ENCODE measurements at regions not wholly inside any gene's neighbourhood (a gene's known extent, or its start where the extent isn't known, plus 50 kb on each side); places are given as distances from the start of the nearest gene placed in this dataset.

GRCh38 chr5:51829230-51829629 lies 446.0 kb downstream of the ISL1 start:
- Histone ChIP-seq H3K4me1 (ENCODE audit: control insufficient read depth, insufficient read depth, low read length) (no peaks in the 10 kb centered on the region), H3K36me3 (ENCODE audit: control insufficient read depth in 2 of 2, insufficient read depth in 1 of 2, low read length in 2 of 2) (no peaks in the 10 kb centered on the region), H3K4me3 (ENCODE audit: low read depth, low read length) (no peak overlapping the region), H3K9me3 (ENCODE audit: control insufficient read depth, insufficient read depth, low read depth, low read length) (no peaks in the 10 kb centered on the region), H3K27ac (ENCODE audit: extremely low read depth, low read depth, low read length) (no peak overlapping the region)
- CTCF ChIA-PET = no interaction called here
- TF ChIP-seq SCRT1 (tag by site-specific recombination; IDR thresholded peaks at IDR 0.05; ENCODE audit: borderline replicate concordance) (no peak), ZNF596 (tag by site-specific recombination; IDR thresholded peaks at IDR 0.05) (no peak), ZNF26 (tag by site-specific recombination; IDR thresholded peaks at IDR 0.05) (no peak), ZNF548 (tag by site-specific recombination; IDR thresholded peaks at IDR 0.05) (no peak), ZNF610 (tag by site-specific recombination; IDR thresholded peaks at IDR 0.05; ENCODE audit: borderline replicate concordance) (no peak), PATZ1 (tag by site-specific recombination; IDR thresholded peaks at IDR 0.05) (no peak), ZNF335 (tag by site-specific recombination; conservative IDR thresholded peaks at IDR 0.05) (no peak), ZBTB7A (tag by site-specific recombination; IDR thresholded peaks at IDR 0.05; ENCODE audit: low read depth) (no peak), ZNF76 (tag by site-specific recombination; IDR thresholded peaks at IDR 0.05; ENCODE audit: borderline replicate concordance, low read depth) (no peak), MEIS1 (CRISPR knock-in tag; IDR thresholded peaks at IDR 0.05; ENCODE audit: borderline replicate concordance) (no peak), HOXD13 (CRISPR knock-in tag; IDR thresholded peaks at IDR 0.05; ENCODE audit: borderline replicate concordance) (no peak), ZNF221 (tag by site-specific recombination; IDR thresholded peaks at IDR 0.05; ENCODE audit: borderline replicate concordance) (no peak), INSM2 (tag by site-specific recombination; IDR thresholded peaks at IDR 0.05) (no peak), ATF2 (tag by site-specific recombination; IDR thresholded peaks at IDR 0.05; ENCODE audit: low read depth) (no peak), KLF7 (tag by site-specific recombination; IDR thresholded peaks at IDR 0.05; ENCODE audit: borderline replicate concordance) (no peak)
- POLR2A ChIA-PET = no interaction called here

DNA sequence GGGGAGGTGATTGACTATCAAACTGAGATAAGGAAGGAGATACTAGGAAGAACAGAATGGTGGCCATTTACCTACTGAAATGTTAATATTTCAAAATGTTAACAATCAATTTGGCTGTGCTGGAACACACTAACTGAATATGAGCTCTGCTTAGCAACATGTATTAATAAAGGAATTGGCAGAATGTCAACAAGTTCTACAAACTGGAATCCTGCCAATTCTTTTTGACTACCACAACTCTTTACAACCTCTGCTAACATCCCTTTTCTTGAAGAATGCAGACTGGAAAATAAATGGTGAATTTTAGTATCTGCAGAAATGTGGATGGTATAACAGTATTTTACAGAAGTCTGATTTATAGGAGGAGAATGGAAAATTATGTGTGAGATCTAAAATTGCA lies 446.4 kb downstream of the ISL1 start:
- no peaks in the 10 kb centered on the region for H3K36me3 ChIP-seq (ENCODE audit: control insufficient read depth in 2 of 2, insufficient read depth in 1 of 2, low read length in 2 of 2)
- CTCF ChIA-PET = no interaction called here
- TF ChIP-seq KLF8 (tag by site-specific recombination; IDR thresholded peaks at IDR 0.05) (no peak), ZNF423 (tag by site-specific recombination; IDR thresholded peaks at IDR 0.05) (no peak), ZNF114 (tag by site-specific recombination; IDR thresholded peaks at IDR 0.05) (no peak), ZNF274 (IDR thresholded peaks at IDR 0.05; ENCODE audit: low read length) (no peak), ZNF274 (tag by site-specific recombination; IDR thresholded peaks at IDR 0.05; ENCODE audit: borderline replicate concordance) (no peak), RBAK (tag by site-specific recombination; IDR thresholded peaks at IDR 0.05) (no peak), GLIS2 (tag by site-specific recombination; IDR thresholded peaks at IDR 0.05) (no peak), ZNF148 (tag by site-specific recombination; IDR thresholded peaks at IDR 0.05; ENCODE audit: borderline replicate concordance) (no peak), PATZ1 (tag by site-specific recombination; IDR thresholded peaks at IDR 0.05) (no peak)

More for the DNA sequence above, 446.4 kb downstream of the ISL1 start:
- POLR2A ChIA-PET = no interaction called here
- Histone ChIP-seq H3K4me1 (ENCODE audit: control insufficient read depth, insufficient read depth, low read length) (no peaks in the 10 kb centered on the region), H3K9me3 (ENCODE audit: control insufficient read depth, insufficient read depth, low read depth, low read length) (no peaks in the 10 kb centered on the region), H3K4me3 (ENCODE audit: low read depth, low read length) (no peak overlapping the region), H3K27ac (ENCODE audit: extremely low read depth, low read depth, low read length) (no peak overlapping the region)

Measured in HEK293 (cell line).